Panc1 (cell line): ENCODE measurements at regions not wholly inside any gene's neighbourhood (a gene's known extent, or its start where the extent isn't known, plus 50 kb on each side); places are given as distances from the start of the nearest gene placed in this dataset.
"Not testable (repeated sequence)": the region's sequence is repeated elsewhere in the genome, so short reads cannot be mapped to it uniquely, and the experiment has no call there.

ENCODE experiments used
- ATAC-seq: fragments of 200-7000 bp; cut with Tn5 transposase; 2 replicates; pipeline ENCODE4 v1.9.1; 2020; ENCODE audit warnings: mild to moderate bottlenecking, moderate library complexity
- BruUV-seq: library from RNA; stranded (reverse); fragments of 400-500 nt; replicated peaks from 2 replicates; lab custom pipeline; 2021; lab: Mats Ljungman, UMichigan
- CTCF ChIA-PET: fragments of 300-600 bp; sonication (Branson Sonifier 250); formaldehyde crosslinking; loops from one replicate; lab custom pipeline; 2022; ENCODE audit warnings: antibody characterized with exemption; lab: Charles Lee
- POLR2A ChIA-PET: fragments of 300-600 bp; sonication (Branson Sonifier 250); formaldehyde crosslinking; loops from one replicate; lab custom pipeline; 2022; ENCODE audit warnings: antibody characterized with exemption; lab: Charles Lee
- DNase-seq: peaks from one replicate; pipeline ENCODE4 v3.0.0-alpha.2; 2010; ENCODE audit warnings: low read depth, low spot score
- H3K27ac ChIP-seq: 2 replicates; pipeline ENCODE4 v1.5.1; 2011; ENCODE audit warnings: mild to moderate bottlenecking, low read length, inconsistent platforms
- H3K27me3 ChIP-seq: fragments of 200-500 bp; sonication (Bioruptor generic); 2 replicates; pipeline ENCODE4 v1.6.0; 2014; ENCODE audit warnings: low read length, inconsistent platforms; ENCODE audit not compliant: control insufficient read depth, insufficient read depth
- H3K36me3 ChIP-seq: fragments of 200-500 bp; sonication (Bioruptor generic); 2 replicates; pipeline ENCODE4 v1.5.1; 2014; ENCODE audit warnings: inconsistent platforms, mild to moderate bottlenecking, low read length, moderate library complexity; ENCODE audit not compliant: control insufficient read depth, insufficient read depth
- H3K4me1 ChIP-seq: 2 replicates; pipeline ENCODE4 v1.5.1; 2011; ENCODE audit warnings: inconsistent platforms, mild to moderate bottlenecking, low read length, moderate library complexity; ENCODE audit not compliant: control insufficient read depth, insufficient read depth
- H3K4me3 ChIP-seq, 2 experiments: 2 replicates each; pipeline ENCODE4 v1.5.1; 2011 to 2012; ENCODE audit warnings: low read depth in 2 of 2, low read length in 2 of 2, mild to moderate bottlenecking in 2 of 2, inconsistent platforms in 1 of 2, moderate library complexity in 1 of 2
- H3K9me3 ChIP-seq: fragments of 200-500 bp; sonication (Bioruptor generic); 2 replicates; pipeline ENCODE4 v1.5.1; 2014; ENCODE audit warnings: low read depth, mild to moderate bottlenecking, inconsistent platforms, low read length, moderate library complexity; ENCODE audit not compliant: control insufficient read depth, insufficient read depth
- POLR2AphosphoS5 ChIP-seq: IDR thresholded peaks from 2 replicates; pipeline ENCODE4 v1.6.1; 2012; ENCODE audit warnings: mild to moderate bottlenecking, low read depth, low read length, moderate library complexity
- SIN3A ChIP-seq: IDR thresholded peaks from 2 replicates; pipeline ENCODE4 v1.6.1; 2012; ENCODE audit warnings: low read depth, mild to moderate bottlenecking, low read length, moderate library complexity, borderline replicate concordance; ENCODE audit not compliant: insufficient read depth
- TCF7L2 ChIP-seq: IDR thresholded peaks from 2 replicates; pipeline ENCODE4 v1.6.1; 2011; ENCODE audit warnings: mild to moderate bottlenecking, low read depth, low read length, inconsistent platforms
- in situ Hi-C: cut with HindIII; loops from 2 replicates; pipeline ENCODE4 v1.10.0; 2016; ENCODE audit warnings: low sequenced_read_pairs, low pct_unique_long_range_greater_than_20kb
- intact Hi-C: fragments of 100-400 bp; cut with micrococcal nuclease; formaldehyde crosslinking; loops from one replicate; pipeline ENCODE4 v1.10.0; 2022; ENCODE audit not compliant: unreplicated experiment
- TF ChIP-seq, protein P1 (sequence below): fragments of 450-650 bp; IDR thresholded peaks from 2 replicates; pipeline ENCODE4 v1.5.1; 2017; ENCODE audit warnings: mild to moderate bottlenecking
- TF ChIP-seq, protein P2 (sequence below), 2 experiments: IDR thresholded peaks; 2 replicates each; pipeline ENCODE4 v1.6.1; 2011 to 2012; ENCODE audit warnings: low read depth in 2 of 2, control low read depth in 1 of 2, low read length in 1 of 2, mild to moderate bottlenecking in 1 of 2, moderate library complexity in 1 of 2; ENCODE audit not compliant: insufficient read depth in 1 of 2

DNA sequence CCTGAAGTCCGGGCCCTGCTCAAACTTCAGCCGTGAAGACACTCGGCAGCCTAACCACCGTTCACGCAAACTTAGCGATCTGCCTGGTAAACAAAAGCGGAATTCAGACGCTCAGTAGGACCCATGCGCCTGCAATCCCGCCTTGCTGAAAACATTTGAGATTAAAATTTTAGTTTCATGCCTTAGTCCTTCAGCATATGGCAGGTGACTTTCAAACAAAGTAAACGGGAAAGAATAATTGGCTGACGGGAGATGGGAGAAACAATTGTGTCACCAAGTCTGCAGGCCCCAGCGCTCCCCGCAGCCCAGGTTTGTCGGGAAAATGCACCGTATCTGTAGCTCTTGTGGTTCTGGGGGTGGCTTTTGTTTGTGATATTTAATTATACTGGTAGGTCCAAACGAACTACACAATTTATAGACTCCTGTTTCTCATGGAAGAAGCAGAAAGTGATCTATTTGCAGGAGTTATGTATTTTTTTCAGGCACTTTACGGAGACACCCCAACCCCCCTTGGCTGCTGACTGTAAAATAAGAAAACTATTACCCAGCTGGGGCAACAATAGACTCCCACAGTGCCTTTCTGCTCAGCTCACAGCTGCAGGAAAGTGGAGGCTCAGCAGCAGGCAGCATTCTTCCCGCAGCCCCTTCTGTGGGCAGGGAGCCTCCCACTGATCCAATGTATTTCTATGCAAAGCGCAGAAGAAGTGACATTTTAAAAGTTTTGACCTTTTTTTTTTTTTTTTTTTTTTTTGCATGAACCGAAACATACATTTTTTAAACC, 94.8 kb downstream of the SOX1 start:
- H3K27me3 ChIP-seq = no peaks in the 10 kb centered on the region; the same call in 1 of the 2 replicates
- ChIA-PET POLR2A (no interaction called here), CTCF (no interaction called here)
- no peaks in the 10 kb centered on the region for H3K4me1 ChIP-seq
- H3K9me3 ChIP-seq = no peaks in the 10 kb centered on the region
- in situ Hi-C loops (no loop called here), intact Hi-C loops (no loop called here)
- ATAC-seq (no peak), DNase-seq (no peak)
- no peak overlapping the region for H3K4me3 ChIP-seq
- BruUV-seq = no TSS peak
- no peaks in the 10 kb centered on the region for H3K36me3 ChIP-seq
- no peak for TF ChIP-seq TCF7L2
- TF ChIP-seq, protein P1, sequence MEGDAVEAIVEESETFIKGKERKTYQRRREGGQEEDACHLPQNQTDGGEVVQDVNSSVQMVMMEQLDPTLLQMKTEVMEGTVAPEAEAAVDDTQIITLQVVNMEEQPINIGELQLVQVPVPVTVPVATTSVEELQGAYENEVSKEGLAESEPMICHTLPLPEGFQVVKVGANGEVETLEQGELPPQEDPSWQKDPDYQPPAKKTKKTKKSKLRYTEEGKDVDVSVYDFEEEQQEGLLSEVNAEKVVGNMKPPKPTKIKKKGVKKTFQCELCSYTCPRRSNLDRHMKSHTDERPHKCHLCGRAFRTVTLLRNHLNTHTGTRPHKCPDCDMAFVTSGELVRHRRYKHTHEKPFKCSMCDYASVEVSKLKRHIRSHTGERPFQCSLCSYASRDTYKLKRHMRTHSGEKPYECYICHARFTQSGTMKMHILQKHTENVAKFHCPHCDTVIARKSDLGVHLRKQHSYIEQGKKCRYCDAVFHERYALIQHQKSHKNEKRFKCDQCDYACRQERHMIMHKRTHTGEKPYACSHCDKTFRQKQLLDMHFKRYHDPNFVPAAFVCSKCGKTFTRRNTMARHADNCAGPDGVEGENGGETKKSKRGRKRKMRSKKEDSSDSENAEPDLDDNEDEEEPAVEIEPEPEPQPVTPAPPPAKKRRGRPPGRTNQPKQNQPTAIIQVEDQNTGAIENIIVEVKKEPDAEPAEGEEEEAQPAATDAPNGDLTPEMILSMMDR = no peak
- TF ChIP-seq, protein P2, sequence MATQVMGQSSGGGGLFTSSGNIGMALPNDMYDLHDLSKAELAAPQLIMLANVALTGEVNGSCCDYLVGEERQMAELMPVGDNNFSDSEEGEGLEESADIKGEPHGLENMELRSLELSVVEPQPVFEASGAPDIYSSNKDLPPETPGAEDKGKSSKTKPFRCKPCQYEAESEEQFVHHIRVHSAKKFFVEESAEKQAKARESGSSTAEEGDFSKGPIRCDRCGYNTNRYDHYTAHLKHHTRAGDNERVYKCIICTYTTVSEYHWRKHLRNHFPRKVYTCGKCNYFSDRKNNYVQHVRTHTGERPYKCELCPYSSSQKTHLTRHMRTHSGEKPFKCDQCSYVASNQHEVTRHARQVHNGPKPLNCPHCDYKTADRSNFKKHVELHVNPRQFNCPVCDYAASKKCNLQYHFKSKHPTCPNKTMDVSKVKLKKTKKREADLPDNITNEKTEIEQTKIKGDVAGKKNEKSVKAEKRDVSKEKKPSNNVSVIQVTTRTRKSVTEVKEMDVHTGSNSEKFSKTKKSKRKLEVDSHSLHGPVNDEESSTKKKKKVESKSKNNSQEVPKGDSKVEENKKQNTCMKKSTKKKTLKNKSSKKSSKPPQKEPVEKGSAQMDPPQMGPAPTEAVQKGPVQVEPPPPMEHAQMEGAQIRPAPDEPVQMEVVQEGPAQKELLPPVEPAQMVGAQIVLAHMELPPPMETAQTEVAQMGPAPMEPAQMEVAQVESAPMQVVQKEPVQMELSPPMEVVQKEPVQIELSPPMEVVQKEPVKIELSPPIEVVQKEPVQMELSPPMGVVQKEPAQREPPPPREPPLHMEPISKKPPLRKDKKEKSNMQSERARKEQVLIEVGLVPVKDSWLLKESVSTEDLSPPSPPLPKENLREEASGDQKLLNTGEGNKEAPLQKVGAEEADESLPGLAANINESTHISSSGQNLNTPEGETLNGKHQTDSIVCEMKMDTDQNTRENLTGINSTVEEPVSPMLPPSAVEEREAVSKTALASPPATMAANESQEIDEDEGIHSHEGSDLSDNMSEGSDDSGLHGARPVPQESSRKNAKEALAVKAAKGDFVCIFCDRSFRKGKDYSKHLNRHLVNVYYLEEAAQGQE (IDR thresholded peaks at IDR 0.05; ENCODE audit: insufficient read depth in 1 of 2, low read depth in 2 of 2, low read length in 1 of 2) = no peak
- TF ChIP-seq SIN3A = no peak
- TF ChIP-seq POLR2AphosphoS5 = no peak
- no peak overlapping the region for H3K27ac ChIP-seq

DNA sequence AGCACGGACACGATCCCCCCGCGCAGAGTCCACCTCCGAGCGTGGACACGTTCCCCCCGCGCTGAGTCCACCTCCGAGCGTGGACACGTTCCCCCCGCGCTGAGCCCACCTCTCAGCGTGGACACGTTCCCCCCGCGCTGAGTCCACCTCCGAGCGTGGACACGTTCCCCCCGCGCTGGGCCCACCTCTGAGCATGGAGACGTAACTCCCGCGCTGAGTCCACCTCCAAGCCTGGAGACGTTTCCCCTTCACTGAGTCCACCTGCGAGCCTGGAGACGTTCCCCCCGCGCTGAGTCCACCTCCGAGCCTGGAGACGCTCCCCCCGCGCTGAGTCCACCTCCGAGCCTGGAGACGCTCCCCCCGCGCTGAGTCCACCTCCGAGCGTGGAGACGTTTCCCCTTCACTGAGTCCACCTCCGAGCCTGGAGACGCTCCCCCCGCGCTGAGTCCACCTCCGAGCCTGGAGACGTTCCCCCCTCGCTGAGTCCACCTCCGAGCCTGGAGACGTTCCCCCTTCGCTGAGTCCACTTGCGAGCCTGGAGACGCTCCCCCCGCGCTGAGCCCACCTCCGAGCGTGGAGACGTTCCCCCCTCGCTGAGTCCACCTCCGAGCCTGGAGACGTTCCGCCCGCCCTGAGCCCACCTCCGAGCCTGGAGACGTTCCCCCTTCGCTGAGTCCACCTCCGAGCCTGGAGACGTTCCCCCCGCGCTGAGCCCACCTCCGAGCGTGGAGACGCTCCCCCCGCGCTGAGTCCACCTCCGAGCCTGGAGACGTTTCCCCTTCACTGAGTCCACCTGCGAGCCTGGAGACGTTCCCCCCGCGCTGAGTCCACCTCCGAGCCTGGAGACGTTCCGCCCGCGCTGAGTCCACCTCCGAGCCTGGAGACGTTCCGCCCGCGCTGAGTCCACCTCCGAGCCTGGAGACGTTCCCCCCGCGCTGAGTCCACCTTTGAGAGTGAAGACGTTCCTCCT, 97.0 kb downstream of the SOX1 start:
- DNase-seq, H3K9me3 ChIP-seq, intact Hi-C loops, H3K27ac ChIP-seq, H3K36me3 ChIP-seq, H3K27me3 ChIP-seq, H3K4me3 ChIP-seq, H3K4me1 ChIP-seq, BruUV-seq, ATAC-seq, POLR2A ChIA-PET, in situ Hi-C loops: not testable (repeated sequence)
- CTCF ChIA-PET = interaction anchor here (0.7 kb wide), 1 partner anchor 14 kb away, joined by 3 read pairs; no protein-coding TSS in a partner anchor
